Activated CD4-positive, alpha-beta T cell treated with anti-CD3 and anti-CD28 coated beads, Interleukin-2, amount 50 U/mL, for 4 hours (primary cell): ENCODE measurements at regions not wholly inside any gene's neighbourhood (a gene's known extent, or its start where the extent isn't known, plus 50 kb on each side); places are given as distances from the start of the nearest gene placed in this dataset.
"Not testable (repeated sequence)": the region's sequence is repeated elsewhere in the genome, so short reads cannot be mapped to it uniquely, and the experiment has no call there.

ENCODE experiments used
- DNase-seq, 2 experiments: peaks; one replicate each; pipeline ENCODE4 v3.0.0-alpha.2; 2020

GRCh38 chr13:90798381-90798780 is 549.1 kb upstream of the MIR17HG start:
- no peak for DNase-seq

GRCh38 chr13:90800082-90800746 is 547.3 kb upstream of the MIR17HG start:
- DNase-seq = no peak

- no peak for DNase-seq
Observed at GRCh38 chr13:90801621-90802020, 545.9 kb upstream of the MIR17HG start.

- DNase-seq = no peak
Observed at GRCh38 chr13:90803210-90803609, 544.3 kb upstream of the MIR17HG start.

GRCh38 chr13:90806016-90806615 is 541.4 kb upstream of the MIR17HG start:
- DNase-seq = no peak

GRCh38 chr13:90806892-90807291 is 540.6 kb upstream of the MIR17HG start:
- DNase-seq = no peak

GRCh38 chr13:90808838-90809237 is 538.6 kb upstream of the MIR17HG start:
- DNase-seq = no peak

GRCh38 chr13:90824032-90824431 is 523.5 kb upstream of the MIR17HG start:
- no peak for DNase-seq

GRCh38 chr13:90826688-90827087 is 520.8 kb upstream of the MIR17HG start:
- no peak for DNase-seq

- no peak for DNase-seq
Observed at GRCh38 chr13:90830782-90831181, 516.7 kb upstream of the MIR17HG start.

- no peak for DNase-seq
Observed at GRCh38 chr13:90833951-90834350, 513.5 kb upstream of the MIR17HG start.

GRCh38 chr13:90834700-90835099 is 512.8 kb upstream of the MIR17HG start:
- no peak for DNase-seq

- DNase-seq = no peak
Observed at GRCh38 chr13:90835826-90836225, 511.7 kb upstream of the MIR17HG start.

GRCh38 chr13:90838317-90838960 is 509.0 kb upstream of the MIR17HG start:
- DNase-seq = no peak

GRCh38 chr13:90839061-90839460 is 508.4 kb upstream of the MIR17HG start:
- no peak for DNase-seq

GRCh38 chr13:90846936-90847335 is 500.6 kb upstream of the MIR17HG start:
- no peak for DNase-seq

- not testable (repeated sequence) for DNase-seq
Observed at GRCh38 chr13:90853666-90854065, 493.8 kb upstream of the MIR17HG start.

GRCh38 chr13:90857921-90858320 is 489.6 kb upstream of the MIR17HG start:
- DNase-seq = no peak

- DNase-seq = no peak
Observed at GRCh38 chr13:90866006-90866405, 481.5 kb upstream of the MIR17HG start.

- DNase-seq = no peak
Observed at GRCh38 chr13:90867336-90867683, 480.2 kb upstream of the MIR17HG start.

- no peak for DNase-seq
Observed at GRCh38 chr13:90868321-90868920, 479.1 kb upstream of the MIR17HG start.

- no peak for DNase-seq
Observed at GRCh38 chr13:90869580-90869979, 477.9 kb upstream of the MIR17HG start.

- no peak for DNase-seq
Observed at GRCh38 chr13:90872491-90873025, 474.9 kb upstream of the MIR17HG start.

GRCh38 chr13:90880790-90881189 is 466.7 kb upstream of the MIR17HG start:
- no peak for DNase-seq
